Activated CD4-positive, alpha-beta T cell treated with anti-CD3 and anti-CD28 coated beads for 1 hour (primary cell): ENCODE measurements at regions not wholly inside any gene's neighbourhood (a gene's known extent, or its start where the extent isn't known, plus 50 kb on each side); places are given as distances from the start of the nearest gene placed in this dataset.

ENCODE experiments used
- DNase-seq: peaks from one replicate; pipeline ENCODE4 v3.0.0-alpha.2; 2020

GRCh38 chr15:31925541-31925940 is 104.8 kb upstream of the CHRNA7 start:
- no peak for DNase-seq

- DNase-seq = no peak
Observed at GRCh38 chr15:31930967-31931366, 99.3 kb upstream of the CHRNA7 start.

- no peak for DNase-seq
Observed at GRCh38 chr15:31932576-31932975, 97.7 kb upstream of the CHRNA7 start.

GRCh38 chr15:31934821-31935220 is 95.5 kb upstream of the CHRNA7 start:
- no peak for DNase-seq

GRCh38 chr15:31953478-31953877 is 76.8 kb upstream of the CHRNA7 start:
- no peak for DNase-seq

- no peak for DNase-seq
Observed at GRCh38 chr15:31954374-31955172, 75.7 kb upstream of the CHRNA7 start.

- DNase-seq = no peak
Observed at GRCh38 chr15:31955734-31956133, 74.6 kb upstream of the CHRNA7 start.

- DNase-seq = no peak
Observed at GRCh38 chr15:31957581-31957980, 72.7 kb upstream of the CHRNA7 start.

- no peak for DNase-seq
Observed at GRCh38 chr15:31964586-31965307, 65.6 kb upstream of the CHRNA7 start.

- DNase-seq = no peak
Observed at GRCh38 chr15:31970007-31970406, 60.3 kb upstream of the CHRNA7 start.

GRCh38 chr15:31973197-31973596 is 57.1 kb upstream of the CHRNA7 start:
- no peak for DNase-seq

- DNase-seq = no peak
Observed at GRCh38 chr15:31974154-31974794, 56.0 kb upstream of the CHRNA7 start.

- no peak for DNase-seq
Observed at GRCh38 chr15:31974855-31975829, 55.2 kb upstream of the CHRNA7 start.

- DNase-seq = no peak
Observed at GRCh38 chr15:31975830-31976229, 54.5 kb upstream of the CHRNA7 start.

- no peak for DNase-seq
Observed at GRCh38 chr15:31977138-31977537, 53.2 kb upstream of the CHRNA7 start.

- DNase-seq = peak; percentile 33
Observed at GRCh38 chr15:31977812-31978661, 52.3 kb upstream of the CHRNA7 start.
